Mucosa of descending colon (tissue), 3 donors: ENCODE measurements at regions not wholly inside any gene's neighbourhood (a gene's known extent, or its start where the extent isn't known, plus 50 kb on each side); places are given as distances from the start of the nearest gene placed in this dataset.

Experiments used
- ATAC-seq: fragments of 200-7000 bp; cut with Tn5 transposase; one replicate; pipeline ENCODE4 v1.9.1; 2020; ENCODE audit warnings: mild to moderate bottlenecking, moderate library complexity
- DNase-seq, 3 donors: peaks; one replicate each; pipeline ENCODE4 v3.0.0-alpha.2; 2020
- H3K36me3 ChIP-seq: fragments of 200-600 bp; one replicate; pipeline ENCODE4 v1.8.0; 2021; ENCODE audit warnings: low read depth, mild to moderate bottlenecking
- H3K4me1 ChIP-seq: fragments of 200-600 bp; one replicate; pipeline ENCODE4 v1.8.0; 2021; ENCODE audit warnings: low read depth, mild to moderate bottlenecking
- H3K4me3 ChIP-seq: fragments of 200-600 bp; one replicate; pipeline ENCODE4 v1.8.0; 2021; ENCODE audit warnings: mild to moderate bottlenecking
- H3K9me3 ChIP-seq: fragments of 200-600 bp; one replicate; pipeline ENCODE4 v1.8.0; 2021; ENCODE audit warnings: mild to moderate bottlenecking
- intact Hi-C, 2 donors: fragments of 100-400 bp; cut with DNase I in 1 of 2; cut with micrococcal nuclease in 1 of 2; formaldehyde crosslinking; loops; one replicate each; pipeline versions ENCODE4 v1.11.0 to v1.11.1; 2022; cut with DNase I, micrococcal nuclease
- TF ChIP-seq, protein P1 (sequence below): fragments of 200-600 bp; IDR thresholded peaks from one replicate; pipeline ENCODE4 v1.8.0; 2022; ENCODE audit warnings: antibody characterized with exemption, mild to moderate bottlenecking
- donor health status: DM: no; HTN: no; CAD: no; lungs with moderate emphysema.
- donor health status: DM: no; HTN: no; CAD: no.
- donor health status: DM: no; HTN: yes; CAD: no.

DNA sequence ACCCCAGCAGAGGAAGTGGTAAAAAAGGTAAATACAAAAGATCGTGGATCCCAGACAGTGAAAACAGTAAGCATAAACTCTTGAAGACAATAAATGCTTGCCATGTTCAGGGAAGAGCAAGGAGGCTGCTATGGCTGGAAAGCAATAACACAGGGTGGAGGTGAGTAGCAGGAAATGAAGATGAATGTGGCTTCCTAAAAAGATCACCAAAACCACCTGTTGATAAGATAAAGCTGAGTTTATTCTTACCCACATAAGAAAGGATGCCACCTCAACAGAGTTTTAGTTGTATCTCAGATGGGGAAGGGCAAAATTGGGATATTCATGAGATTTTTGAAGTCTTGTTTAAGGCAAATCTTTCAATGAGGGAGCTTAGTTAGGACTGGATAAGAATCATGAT, 273.3 kb downstream of the MSX2 start:
- intact Hi-C loops = no loop called here
- H3K9me3 ChIP-seq = no peaks in the 10 kb centered on the region
- TF ChIP-seq, protein P1, sequence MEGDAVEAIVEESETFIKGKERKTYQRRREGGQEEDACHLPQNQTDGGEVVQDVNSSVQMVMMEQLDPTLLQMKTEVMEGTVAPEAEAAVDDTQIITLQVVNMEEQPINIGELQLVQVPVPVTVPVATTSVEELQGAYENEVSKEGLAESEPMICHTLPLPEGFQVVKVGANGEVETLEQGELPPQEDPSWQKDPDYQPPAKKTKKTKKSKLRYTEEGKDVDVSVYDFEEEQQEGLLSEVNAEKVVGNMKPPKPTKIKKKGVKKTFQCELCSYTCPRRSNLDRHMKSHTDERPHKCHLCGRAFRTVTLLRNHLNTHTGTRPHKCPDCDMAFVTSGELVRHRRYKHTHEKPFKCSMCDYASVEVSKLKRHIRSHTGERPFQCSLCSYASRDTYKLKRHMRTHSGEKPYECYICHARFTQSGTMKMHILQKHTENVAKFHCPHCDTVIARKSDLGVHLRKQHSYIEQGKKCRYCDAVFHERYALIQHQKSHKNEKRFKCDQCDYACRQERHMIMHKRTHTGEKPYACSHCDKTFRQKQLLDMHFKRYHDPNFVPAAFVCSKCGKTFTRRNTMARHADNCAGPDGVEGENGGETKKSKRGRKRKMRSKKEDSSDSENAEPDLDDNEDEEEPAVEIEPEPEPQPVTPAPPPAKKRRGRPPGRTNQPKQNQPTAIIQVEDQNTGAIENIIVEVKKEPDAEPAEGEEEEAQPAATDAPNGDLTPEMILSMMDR = no peak
- H3K36me3 ChIP-seq = no peaks in the 10 kb centered on the region
- no peak overlapping the region for H3K4me3 ChIP-seq
- H3K4me1 ChIP-seq = no peaks in the 10 kb centered on the region
- no peak for ATAC-seq
- no peak for DNase-seq

DNA sequence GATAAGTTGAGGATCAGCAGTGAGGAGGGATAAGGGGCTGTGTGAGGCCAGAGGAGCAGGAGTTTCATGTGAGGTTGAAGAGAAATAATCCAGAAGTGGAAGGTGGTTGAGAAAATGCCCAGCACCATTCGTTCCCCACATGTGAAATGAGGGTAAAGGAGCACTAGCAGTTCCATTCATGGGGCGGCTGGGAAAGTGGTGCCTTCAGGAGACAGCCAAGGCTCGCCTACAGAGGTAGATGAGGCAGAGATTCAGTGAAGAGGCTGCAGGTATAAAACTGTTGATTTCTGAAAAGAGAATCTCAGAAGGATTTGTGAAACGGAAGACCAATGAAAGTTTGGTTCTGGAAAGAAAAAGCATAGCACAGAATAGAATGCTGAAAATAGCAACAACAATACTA, 272.6 kb downstream of the MSX2 start:
- Histone ChIP-seq H3K9me3 (no peaks in the 10 kb centered on the region), H3K4me3 (no peak overlapping the region), H3K36me3 (no peaks in the 10 kb centered on the region), H3K4me1 (no peaks in the 10 kb centered on the region)
- DNase-seq (no peak), ATAC-seq (no peak)
- TF ChIP-seq, protein P1 = no peak
- intact Hi-C loops = no loop called here

DNA sequence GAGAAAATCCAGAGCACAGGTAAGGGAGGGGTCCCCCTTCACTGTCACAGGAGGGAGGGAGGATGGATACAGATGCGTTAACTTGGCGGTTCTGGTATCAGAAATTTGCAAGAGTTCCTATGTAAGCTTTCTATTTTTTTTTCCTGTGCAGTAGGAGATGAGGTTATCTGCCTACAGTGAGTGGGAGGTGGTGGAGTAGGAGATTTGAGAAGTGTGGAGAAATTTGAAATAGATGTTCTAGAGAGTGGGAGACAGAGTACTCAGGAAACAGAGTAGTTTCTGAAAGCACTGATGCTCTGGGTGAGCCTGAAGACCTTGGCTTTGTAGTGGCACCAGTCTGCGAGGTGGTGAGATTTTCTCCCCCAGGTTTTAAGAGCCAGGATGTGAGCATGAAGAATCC, 271.4 kb downstream of the MSX2 start:
- H3K9me3 ChIP-seq = no peaks in the 10 kb centered on the region
- TF ChIP-seq, protein P1 = no peak
- no peak overlapping the region for H3K4me3 ChIP-seq
- intact Hi-C loops = no loop called here
- no peaks in the 10 kb centered on the region for H3K36me3 ChIP-seq
- H3K4me1 ChIP-seq = no peaks in the 10 kb centered on the region
- no peak for ATAC-seq
- DNase-seq = no peak

DNA sequence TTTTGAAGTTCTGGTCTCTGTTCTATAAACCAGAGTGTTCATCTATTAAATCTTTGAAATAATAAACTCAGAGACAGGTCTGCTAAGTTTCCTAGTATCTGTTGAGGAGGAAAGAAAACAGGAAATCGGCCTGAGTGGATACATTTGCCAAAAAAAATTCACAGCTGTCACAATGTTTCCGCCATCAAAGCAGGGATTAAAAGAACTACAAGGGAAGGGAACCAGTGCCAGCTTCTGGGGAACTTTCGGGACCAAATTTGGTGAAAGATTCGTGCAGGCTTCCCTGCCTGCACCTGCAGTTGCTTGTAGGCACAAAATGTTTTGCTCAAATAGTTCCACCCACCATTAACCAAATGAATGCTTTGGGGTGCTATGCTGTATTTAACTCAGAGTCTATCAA, 267.5 kb downstream of the MSX2 start:
- DNase-seq (no peak), ATAC-seq (no peak)
- intact Hi-C loops = no loop called here
- no peaks in the 10 kb centered on the region for H3K9me3 ChIP-seq
- TF ChIP-seq, protein P1 = no peak
- no peak overlapping the region for H3K4me3 ChIP-seq
- no peaks in the 10 kb centered on the region for H3K4me1 ChIP-seq
- no peaks in the 10 kb centered on the region for H3K36me3 ChIP-seq

DNA sequence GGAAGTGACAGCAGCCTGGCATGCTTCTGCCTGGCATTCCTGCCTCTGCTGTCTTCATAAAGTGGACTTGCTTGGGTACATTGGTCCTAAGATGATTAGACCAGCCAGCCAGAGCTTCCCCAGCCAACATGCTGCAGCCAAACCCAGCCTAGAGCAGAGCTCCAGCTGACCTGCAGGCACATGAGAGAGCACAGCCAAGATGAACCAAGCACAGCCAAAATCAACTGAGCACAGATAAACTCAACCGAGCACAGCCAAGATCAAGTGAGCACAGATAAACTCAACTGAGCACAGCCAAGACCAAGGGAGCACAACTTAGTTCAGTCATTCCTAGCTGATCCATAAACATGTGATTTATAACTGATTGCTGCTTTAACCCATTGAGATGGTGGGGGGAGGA, 266.5 kb downstream of the MSX2 start:
- ATAC-seq = no peak
- no peak overlapping the region for H3K4me3 ChIP-seq
- no peaks in the 10 kb centered on the region for H3K4me1 ChIP-seq
- H3K9me3 ChIP-seq = no peaks in the 10 kb centered on the region
- TF ChIP-seq, protein P1 = no peak
- intact Hi-C loops = no loop called here
- H3K36me3 ChIP-seq = no peaks in the 10 kb centered on the region
- no peak for DNase-seq

DNA sequence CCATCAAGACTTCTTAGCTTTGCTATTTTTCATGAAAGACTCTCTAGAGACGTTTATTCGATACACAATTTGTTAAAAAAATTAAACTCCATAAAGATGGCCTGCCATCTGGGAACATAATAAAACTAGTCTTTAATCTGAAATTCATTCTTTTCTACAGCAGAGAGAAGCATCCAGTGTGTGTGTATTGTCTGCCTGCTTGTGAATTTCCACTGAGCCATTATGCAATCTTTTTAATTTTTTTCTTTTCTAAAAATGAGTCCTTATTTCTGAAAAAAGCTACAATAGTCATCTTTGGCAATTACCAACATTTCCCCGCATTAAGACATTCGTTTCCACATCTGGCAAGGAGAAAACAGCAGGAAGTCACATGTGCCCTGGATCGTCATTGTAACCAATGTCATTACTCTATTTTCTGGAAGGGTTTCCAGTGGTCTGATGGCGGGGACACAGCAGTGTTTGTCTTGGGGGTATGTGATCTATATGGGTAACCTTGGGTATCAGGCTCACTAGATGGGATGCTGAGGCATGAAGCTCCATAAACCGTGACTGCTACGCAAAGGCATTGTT, 263.1 kb downstream of the MSX2 start:
- TF ChIP-seq, protein P1 = no peak
- no peaks in the 10 kb centered on the region for H3K4me1 ChIP-seq
- no peaks in the 10 kb centered on the region for H3K36me3 ChIP-seq
- ATAC-seq = no peak
- no peak for DNase-seq
- H3K4me3 ChIP-seq = no peak overlapping the region
- intact Hi-C loops = no loop called here
- no peaks in the 10 kb centered on the region for H3K9me3 ChIP-seq
